HG03439 (cell line): ENCODE measurements at regions not wholly inside any gene's neighbourhood (a gene's known extent, or its start where the extent isn't known, plus 50 kb on each side); places are given as distances from the start of the nearest gene placed in this dataset.
"Not testable (repeated sequence)": the region's sequence is repeated elsewhere in the genome, so short reads cannot be mapped to it uniquely, and the experiment has no call there.

Source experiments
- ATAC-seq: cut with Tn5 transposase; IDR thresholded peaks from one replicate; pipeline ENCODE4 v1.9.1; 2021; ENCODE audit warnings: mild to moderate bottlenecking, moderate library complexity; ENCODE audit not compliant: unreplicated experiment

GRCh38 chr5:174504266-174504726 is 220.1 kb upstream of the MSX2 start:
- no peak for ATAC-seq

- ATAC-seq: no peak
Measured at GRCh38 chr5:174505621-174506020, 218.8 kb upstream of the MSX2 start.

DNA sequence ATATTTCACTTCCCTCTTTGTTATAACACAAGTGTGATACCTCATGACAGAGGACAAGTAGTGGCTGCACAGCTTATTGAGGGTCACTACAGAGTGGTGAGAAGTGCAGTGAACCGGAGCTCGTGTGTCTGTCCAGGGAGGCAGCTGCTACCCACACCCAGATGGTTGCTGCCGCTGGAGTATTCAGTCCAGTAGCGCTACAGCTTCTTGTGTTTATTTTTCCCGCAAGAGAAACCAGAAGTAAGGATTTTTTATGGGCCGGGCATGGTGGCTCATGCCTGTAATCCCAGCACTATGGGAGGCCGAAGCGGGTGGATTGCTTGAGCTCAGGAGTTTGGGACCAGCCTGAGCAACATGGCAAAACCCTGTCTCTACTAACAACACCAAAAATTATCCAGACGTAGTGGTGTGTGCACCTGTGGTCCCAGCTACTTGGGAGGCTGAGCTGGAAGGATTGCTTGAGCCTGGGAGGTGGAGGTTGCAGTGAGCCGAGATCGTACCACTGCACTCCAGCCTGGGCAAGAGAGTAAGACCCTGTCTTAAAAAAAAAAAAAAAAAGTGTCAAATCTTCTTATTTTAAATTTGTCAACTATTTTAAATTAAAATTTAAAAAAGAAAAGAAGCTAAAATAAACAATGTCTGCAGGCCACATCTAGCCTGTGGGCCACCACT is 213.5 kb upstream of the MSX2 start:
- not testable (repeated sequence) for ATAC-seq

- ATAC-seq: no peak
Measured at GRCh38 chr5:174511714-174512253, 212.6 kb upstream of the MSX2 start.

DNA sequence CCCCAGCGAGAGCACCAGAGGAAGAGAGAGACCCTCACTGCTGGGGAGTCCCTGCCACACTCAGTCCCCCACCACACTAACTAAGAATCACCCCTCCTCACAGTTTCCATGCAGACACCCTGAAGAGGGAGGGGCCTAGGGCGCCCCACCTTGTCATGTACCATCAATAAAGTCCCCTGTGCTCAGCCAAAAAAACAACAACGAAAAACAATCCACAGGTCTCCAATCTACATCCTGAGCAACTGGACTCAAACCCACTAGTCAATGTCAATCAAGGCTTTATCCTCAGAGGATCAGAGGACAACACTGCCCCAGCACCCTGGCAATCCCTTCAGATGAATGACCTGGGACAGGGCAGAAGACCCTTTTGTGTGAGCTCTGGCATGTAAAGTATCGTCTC is 210.1 kb upstream of the MSX2 start:
- ATAC-seq: no peak

DNA sequence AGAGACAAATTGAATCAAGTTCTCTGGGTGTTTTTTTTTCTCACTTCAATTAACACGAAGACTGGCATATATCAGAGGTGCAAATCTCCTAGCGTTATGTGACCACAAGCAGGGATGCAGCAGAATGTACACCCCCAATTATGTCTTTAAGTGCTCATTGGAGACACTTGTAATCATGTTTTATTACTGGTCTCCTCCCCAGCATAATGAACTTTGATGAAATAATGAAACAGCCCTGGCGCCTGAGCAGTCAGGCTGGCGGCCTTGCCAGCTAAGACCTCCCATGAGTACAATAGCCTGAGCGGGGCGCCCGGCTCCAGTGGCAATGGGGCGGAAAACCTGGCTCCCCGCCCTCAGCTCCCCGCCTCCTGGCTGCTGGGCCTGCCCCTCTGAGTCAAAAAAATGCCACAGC is 209.4 kb upstream of the MSX2 start:
- ATAC-seq: no peak

- no peak for ATAC-seq
Measured at GRCh38 chr5:174516741-174517140, 207.6 kb upstream of the MSX2 start.

GRCh38 chr5:174518512-174518911 is 205.9 kb upstream of the MSX2 start:
- no peak for ATAC-seq

GRCh38 chr5:174520420-174521396 is 203.7 kb upstream of the MSX2 start:
- no peak for ATAC-seq

GRCh38 chr5:174521449-174521848 is 202.9 kb upstream of the MSX2 start:
- ATAC-seq: no peak

- ATAC-seq: no peak
Measured at GRCh38 chr5:174522480-174523260, 201.7 kb upstream of the MSX2 start.

DNA sequence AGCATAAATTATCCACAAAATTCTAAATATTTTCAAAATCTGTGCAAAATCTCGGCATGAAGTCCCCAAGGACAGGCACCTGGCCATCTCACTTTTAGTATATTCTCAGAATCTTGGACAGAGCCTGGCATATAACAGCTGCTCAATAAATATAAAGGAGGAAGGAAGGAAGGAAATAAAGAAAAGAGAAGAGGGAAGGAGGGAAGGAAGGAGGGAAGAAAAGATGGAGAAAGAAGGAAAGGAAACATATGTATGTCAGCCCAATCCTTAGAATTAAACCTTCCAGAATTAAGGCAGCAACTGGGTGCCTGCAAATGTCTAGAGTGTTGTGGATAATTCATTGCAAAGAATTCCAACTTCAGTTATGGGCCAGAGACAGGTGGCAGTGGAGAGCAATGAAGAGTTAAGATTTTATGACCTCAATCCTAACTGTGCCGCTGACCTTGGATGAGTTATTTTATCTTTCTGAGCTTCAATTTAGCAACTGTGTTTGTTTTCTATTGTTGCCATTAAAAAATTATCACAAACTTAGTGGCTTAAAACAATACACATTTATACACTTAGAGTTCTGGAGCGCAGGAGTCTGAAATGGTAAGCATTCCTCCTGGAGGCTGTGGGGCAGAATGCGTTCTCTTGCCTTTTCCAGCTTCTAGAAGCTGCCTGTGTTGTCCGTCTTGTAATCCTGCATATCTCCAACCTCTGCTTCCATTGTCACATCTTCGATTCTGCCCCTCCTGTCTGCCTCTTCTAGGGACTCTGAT is 200.9 kb upstream of the MSX2 start:
- ATAC-seq: no peak

- ATAC-seq: no peak
Measured at GRCh38 chr5:174524351-174524750, 200.0 kb upstream of the MSX2 start.

DNA sequence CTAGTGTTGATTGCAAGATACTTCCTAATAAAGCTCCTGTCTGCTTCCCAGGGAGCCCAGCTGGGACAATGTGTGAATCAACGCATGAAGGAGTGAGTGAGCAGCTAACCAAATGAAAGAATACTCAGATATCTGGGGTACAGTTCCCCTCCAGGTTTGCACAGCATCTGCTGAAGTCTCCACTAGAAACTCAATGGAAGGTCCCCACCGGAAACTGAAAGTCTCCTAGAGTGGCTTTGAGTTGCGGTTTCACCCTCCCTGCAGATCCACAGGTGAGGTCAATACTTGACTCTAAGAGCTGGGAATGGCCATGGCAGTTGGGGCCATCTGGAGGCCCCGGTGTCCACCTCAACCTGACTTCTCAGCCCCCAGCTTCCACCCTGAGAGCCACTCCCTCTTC is 198.2 kb upstream of the MSX2 start:
- no peak for ATAC-seq

GRCh38 chr5:174527916-174528540 is 196.4 kb upstream of the MSX2 start:
- ATAC-seq: no peak

DNA sequence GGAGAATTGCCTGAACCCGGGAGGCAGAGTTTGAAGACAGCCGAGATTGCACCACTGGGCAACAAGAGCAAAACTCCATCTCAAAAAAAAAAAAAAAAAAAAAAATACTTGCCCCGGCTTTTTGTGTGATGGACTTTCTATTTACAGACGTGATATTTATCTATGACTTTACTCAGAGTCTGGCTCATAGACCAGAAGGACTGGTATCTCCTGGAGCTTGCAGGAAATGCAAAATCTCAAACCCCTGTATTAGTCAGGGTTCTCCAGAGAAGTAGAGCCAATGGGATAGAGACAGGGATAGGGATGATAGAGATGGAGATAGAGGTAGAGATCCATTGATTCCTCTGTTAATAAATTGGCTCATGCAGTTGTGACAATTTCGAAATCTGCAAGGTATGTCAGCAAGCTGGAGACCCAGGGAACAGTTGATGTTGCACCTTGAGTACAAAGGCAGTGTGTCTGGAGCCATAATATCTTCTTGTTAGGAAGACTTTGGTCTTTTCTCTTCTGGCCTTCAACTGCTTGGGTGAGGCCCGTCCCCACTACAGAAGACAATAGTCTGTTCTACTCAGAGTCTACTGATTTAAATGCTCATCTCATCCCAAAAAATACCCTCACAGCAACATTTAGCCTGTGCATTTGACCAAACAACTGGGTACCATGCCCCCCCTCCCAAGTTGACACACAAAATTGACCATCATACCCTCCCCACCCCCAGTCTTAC is 195.4 kb upstream of the MSX2 start:
- ATAC-seq: no peak

DNA sequence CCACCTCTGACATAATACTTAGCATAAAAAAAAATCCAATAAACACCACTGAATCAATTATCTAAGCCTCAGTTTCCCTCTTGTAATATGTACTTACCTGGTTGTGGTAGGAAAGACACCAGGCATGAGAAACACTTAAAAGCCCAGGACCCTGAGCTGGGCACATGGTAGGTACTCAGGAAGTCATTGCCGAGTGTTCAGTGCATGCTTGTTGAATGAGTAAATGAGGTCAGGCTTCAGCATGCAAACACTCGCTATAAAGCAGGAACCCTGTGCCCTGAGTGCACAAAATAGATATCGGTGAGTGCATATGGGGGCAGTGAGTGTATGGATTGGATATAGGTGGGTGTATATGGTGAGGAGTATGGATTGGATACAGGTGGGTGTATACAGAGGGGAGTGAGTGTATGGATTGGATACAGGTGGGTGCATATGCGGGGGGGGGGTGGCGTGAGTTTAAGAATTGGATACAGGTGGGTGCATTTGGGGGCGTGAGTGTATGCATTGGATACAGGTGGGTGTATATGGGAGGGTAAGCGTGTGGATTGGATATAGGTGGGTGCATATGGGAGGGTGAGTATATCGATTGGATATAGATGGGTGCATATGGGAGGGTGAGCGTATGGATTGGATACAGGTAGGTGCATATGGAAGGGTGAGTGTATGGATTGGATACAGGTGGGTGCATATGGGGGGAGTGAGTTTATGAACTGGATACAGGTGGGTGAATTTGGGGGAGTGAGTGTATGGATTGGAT is 194.3 kb upstream of the MSX2 start:
- no peak for ATAC-seq

- no peak for ATAC-seq
Measured at GRCh38 chr5:174531782-174532191, 192.6 kb upstream of the MSX2 start.
